ENCODE measurements at regions not wholly inside any gene's neighbourhood (a gene's known extent, or its start where the extent isn't known, plus 50 kb on each side); places are given as distances from the start of the nearest gene placed in this dataset.

GRCh38 chr7:145147865-145148264 lies 312.0 kb upstream of the TPK1 start:
- 78 to 79% methylated on average over 2 of the region's 2 CpGs for WGBS, 2 donors
- no peak for DNase-seq (ENCODE audit: low spot score in 2 of 2)
- intact Hi-C loops (cut with DNase I; ENCODE audit: low total_unique reads), result no loop called here

GRCh38 chr7:145143685-145144084 lies 307.8 kb upstream of the TPK1 start:
- intact Hi-C loops (cut with DNase I; ENCODE audit: low total_unique reads), result no loop called here
- WGBS, 2 donors, result 79 to 84% methylated on average over 5 of the region's 5 CpGs
- DNase-seq (ENCODE audit: low spot score in 2 of 2), result no peak
- no peak overlapping the region for H3K4me3 ChIP-seq (ENCODE audit: low read depth, poor library complexity, severe bottlenecking)
- TF ChIP-seq CTCF (IDR thresholded peaks at IDR 0.05) (no peak), POLR2A (IDR thresholded peaks at IDR 0.05) (no peak)

More at GRCh38 chr7:145147865-145148264, 312.0 kb upstream of the TPK1 start:
- TF ChIP-seq CTCF (IDR thresholded peaks at IDR 0.05) (no peak), POLR2A (IDR thresholded peaks at IDR 0.05) (no peak)
- H3K4me3 ChIP-seq (ENCODE audit: low read depth, poor library complexity, severe bottlenecking), result no peak overlapping the region

GRCh38 chr7:145134377-145134776 lies 298.5 kb upstream of the TPK1 start:
- TF ChIP-seq POLR2A (IDR thresholded peaks at IDR 0.05) (no peak), CTCF (IDR thresholded peaks at IDR 0.05) (no peak)
- DNase-seq (ENCODE audit: low spot score in 2 of 2), result no peak
- H3K4me3 ChIP-seq (ENCODE audit: low read depth, poor library complexity, severe bottlenecking), result no peak overlapping the region
- intact Hi-C loops (cut with DNase I; ENCODE audit: low total_unique reads), result no loop called here

GRCh38 chr7:145123502-145123901 lies 287.6 kb upstream of the TPK1 start:
- DNase-seq (ENCODE audit: low spot score in 2 of 2), result no peak
- intact Hi-C loops (cut with DNase I; ENCODE audit: low total_unique reads), result no loop called here
- 77 to 82% methylated on average over 2 of the region's 2 CpGs for WGBS, 2 donors
- no peak overlapping the region for H3K4me3 ChIP-seq (ENCODE audit: low read depth, poor library complexity, severe bottlenecking)
- TF ChIP-seq POLR2A (IDR thresholded peaks at IDR 0.05) (no peak), CTCF (IDR thresholded peaks at IDR 0.05) (no peak)

GRCh38 chr7:145106001-145106400 lies 270.1 kb upstream of the TPK1 start:
- H3K4me3 ChIP-seq (ENCODE audit: low read depth, poor library complexity, severe bottlenecking), result no peak overlapping the region
- TF ChIP-seq CTCF (IDR thresholded peaks at IDR 0.05) (no peak), POLR2A (IDR thresholded peaks at IDR 0.05) (no peak)
- DNase-seq (ENCODE audit: low spot score in 2 of 2), result no peak
- intact Hi-C loops (cut with DNase I; ENCODE audit: low total_unique reads), result no loop called here
- WGBS, 2 donors, result 16 to 37% methylated on average over 1 of the region's 1 CpG

GRCh38 chr7:145105561-145105960 lies 269.7 kb upstream of the TPK1 start:
- no peak for DNase-seq (ENCODE audit: low spot score in 2 of 2)
- TF ChIP-seq POLR2A (IDR thresholded peaks at IDR 0.05) (no peak), CTCF (IDR thresholded peaks at IDR 0.05) (no peak)
- intact Hi-C loops (cut with DNase I; ENCODE audit: low total_unique reads), result no loop called here
- H3K4me3 ChIP-seq (ENCODE audit: low read depth, poor library complexity, severe bottlenecking), result no peak overlapping the region
- WGBS, 2 donors, result 22 to 36% methylated on average over 2 of the region's 2 CpGs
